Spleen (tissue), 11 donors: ENCODE measurements at regions not wholly inside any gene's neighbourhood (a gene's known extent, or its start where the extent isn't known, plus 50 kb on each side); places are given as distances from the start of the nearest gene placed in this dataset.
A peak's percentile ranks its signal among the peaks of the same experiment; 100 is the strongest.

Source experiments
- DNase-seq: peaks from one replicate; pipeline ENCODE4 v3.0.0-alpha.2; 2020
- H3K27ac ChIP-seq, 8 donors: fragments of 200-600 bp; sonication (generic) in 7 of 8; 1 replicate in 4 of 8; 2 replicates in 4 of 8; pipeline versions ENCODE4 v1.5.0 to v1.8.0; 2016 to 2021; ENCODE audit warnings: inconsistent platforms in 4 of 8, mild to moderate bottlenecking in 4 of 8, moderate library complexity in 1 of 8
- H3K27me3 ChIP-seq, 7 donors: fragments of 200-600 bp; sonication (generic) in 6 of 7; replicated peaks in 1 of 7; 1 replicate in 4 of 7; 2 replicates in 3 of 7; pipeline versions ENCODE4 v1.5.0 to v1.8.0; 2016 to 2021; ENCODE audit warnings: inconsistent platforms in 3 of 7, mild to moderate bottlenecking in 1 of 7
- H3K36me3 ChIP-seq, 6 donors: fragments of 200-600 bp; sonication (generic) in 5 of 6; 1 replicate in 4 of 6; 2 replicates in 2 of 6; pipeline versions ENCODE4 v1.5.0 to v1.8.0; 2016 to 2021; ENCODE audit warnings: inconsistent platforms in 2 of 6
- H3K4me1 ChIP-seq, 6 donors: fragments of 200-600 bp; sonication (generic) in 5 of 6; 1 replicate in 3 of 6; 2 replicates in 3 of 6; pipeline versions ENCODE4 v1.5.0 to v1.8.0; 2016 to 2021; ENCODE audit warnings: inconsistent platforms in 3 of 6
- H3K4me3 ChIP-seq, 8 donors: fragments of 200-600 bp; sonication (generic) in 7 of 8; 1 replicate in 4 of 8; 2 replicates in 4 of 8; pipeline versions ENCODE4 v1.5.0 to v1.8.0; 2016 to 2021; ENCODE audit warnings: inconsistent platforms in 4 of 8, mild to moderate bottlenecking in 4 of 8, moderate library complexity in 2 of 8
- H3K9me3 ChIP-seq, 8 donors: fragments of 200-600 bp; sonication (generic) in 7 of 8; 1 replicate in 4 of 8; 2 replicates in 4 of 8; pipeline versions ENCODE4 v1.5.0 to v1.8.0; 2016 to 2021; ENCODE audit warnings: inconsistent platforms in 4 of 8
- CTCF ChIP-seq, 11 experiments: fragments of 200-600 bp in 7 of 11; fragments of 450-650 bp in 4 of 11; sonication (generic) in 4 of 11; IDR thresholded peaks in 8 of 11; conservative IDR thresholded peaks in 3 of 11; 1 replicate in 7 of 11; 2 replicates in 4 of 11; pipeline versions ENCODE4 v1.4.0 to v1.8.0; 2016 to 2021; ENCODE audit warnings: antibody characterized with exemption in 11 of 11, inconsistent platforms in 4 of 11, mild to moderate bottlenecking in 1 of 11
- POLR2A ChIP-seq, 3 donors: fragments of 450-650 bp; IDR thresholded peaks; one replicate each; pipeline ENCODE4 v1.5.1; 2017; ENCODE audit warnings: antibody characterized with exemption in 3 of 3, mild to moderate bottlenecking in 1 of 3
- POLR2AphosphoS5 ChIP-seq, 3 donors: sonication (generic); formaldehyde crosslinking; IDR thresholded peaks; one replicate each; pipeline ENCODE4 v1.5.1; 2017; ENCODE audit warnings: antibody characterized with exemption in 3 of 3
- whole genome bisulfite sequencing, 5 donors: extraction: QIAGEN DNeasy Blood & Tissue Kit in 3 of 5; methylation state at CpG; one replicate each; pipeline versions ENCODE4 v1.1.5 to v1.1.7; 2013 to 2018; 5-methylcytosine and 5-hydroxymethylcytosine counted together
- intact Hi-C: fragments of 100-400 bp; cut with DNase I; formaldehyde crosslinking; loops from one replicate; pipeline ENCODE4 v1.15.0; 2023; ENCODE audit warnings: low total_unique reads
- donor health status: healthy with polysubstance abuse.
- donor health status: DM: no; HTN: no; CAD: no; lungs with moderate emphysema.
- donor health status: DM: no; HTN: no; CAD: no.
- donor health status: Bipolar disorder and iron deficiency.
- donor health status: healthy.
- donor health status: DM: no; HTN: no; CAD: no.
- donor health status: DM: yes; HTN: yes; CAD: no.

DNA sequence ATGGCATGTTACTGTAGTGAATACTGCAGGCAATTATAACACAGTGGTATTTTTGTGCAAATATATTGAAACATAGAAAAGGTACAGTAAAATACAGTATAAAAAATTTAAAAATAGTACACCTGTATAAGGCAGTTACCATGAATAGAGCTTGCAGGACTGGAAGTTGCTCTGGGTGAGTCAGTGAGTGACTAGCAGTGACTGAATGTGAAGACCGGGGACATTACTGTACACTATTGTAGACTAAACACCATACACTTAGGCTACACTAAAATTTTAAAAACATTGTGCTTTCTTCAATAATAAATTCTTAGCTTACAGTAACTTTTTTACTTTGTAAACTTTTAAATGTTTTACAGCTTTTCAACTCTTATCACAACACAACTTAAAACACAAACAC is 181.7 kb downstream of the GALC start:
- no peak for DNase-seq
- Histone ChIP-seq H3K9me3 (no peaks in the 10 kb centered on the region), H3K27me3 (no peaks in the 10 kb centered on the region), H3K4me3 (no peak overlapping the region), H3K36me3 (no peaks in the 10 kb centered on the region), H3K4me1 (no peaks in the 10 kb centered on the region), H3K27ac (no peak overlapping the region)
- intact Hi-C loops: no loop called here
- 85 to 97% (median 90%) methylated on average over 1 of the region's 1 CpG for WGBS, 5 donors
- TF ChIP-seq POLR2AphosphoS5 (IDR thresholded peaks at IDR 0.05) (no peak), POLR2A (IDR thresholded peaks at IDR 0.05) (no peak), CTCF (IDR thresholded peaks at IDR 0.05 in 8 of 11, conservative IDR thresholded peaks at IDR 0.05 in 3 of 11) (no peak)

DNA sequence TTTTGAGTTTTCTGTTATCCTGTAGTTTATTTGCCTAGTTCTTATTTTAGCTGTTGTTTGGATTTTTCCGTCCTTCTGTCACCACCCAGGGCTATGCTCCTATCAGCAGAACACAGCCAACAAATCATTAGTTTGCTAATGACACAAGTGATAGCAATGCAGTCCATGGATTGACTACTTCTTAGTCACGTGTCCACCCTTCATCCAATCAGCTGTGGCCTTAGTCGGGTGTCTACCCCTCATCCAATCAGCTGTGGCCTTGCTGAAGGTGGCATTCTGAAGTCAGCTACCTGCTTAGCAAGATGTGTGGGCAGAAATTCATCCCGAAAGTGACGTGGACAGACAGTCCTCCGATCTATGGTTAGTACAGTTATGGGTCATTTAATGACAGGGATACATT is 182.3 kb downstream of the GALC start:
- intact Hi-C loops: no loop called here
- TF ChIP-seq POLR2AphosphoS5 (IDR thresholded peaks at IDR 0.05) (no peak), CTCF (IDR thresholded peaks at IDR 0.05 in 8 of 11, conservative IDR thresholded peaks at IDR 0.05 in 3 of 11) (no peak), POLR2A (IDR thresholded peaks at IDR 0.05) (no peak)
- no peak for DNase-seq
- no peaks in the 10 kb centered on the region for H3K27me3 ChIP-seq
- no peaks in the 10 kb centered on the region for H3K4me1 ChIP-seq
- no peaks in the 10 kb centered on the region for H3K9me3 ChIP-seq
- H3K36me3 ChIP-seq: no peaks in the 10 kb centered on the region
- H3K4me3 ChIP-seq: no peak overlapping the region
- WGBS, 5 donors: 82 to 91% (median 84%) methylated on average over 6 of the region's 6 CpGs
- no peak overlapping the region for H3K27ac ChIP-seq

DNA sequence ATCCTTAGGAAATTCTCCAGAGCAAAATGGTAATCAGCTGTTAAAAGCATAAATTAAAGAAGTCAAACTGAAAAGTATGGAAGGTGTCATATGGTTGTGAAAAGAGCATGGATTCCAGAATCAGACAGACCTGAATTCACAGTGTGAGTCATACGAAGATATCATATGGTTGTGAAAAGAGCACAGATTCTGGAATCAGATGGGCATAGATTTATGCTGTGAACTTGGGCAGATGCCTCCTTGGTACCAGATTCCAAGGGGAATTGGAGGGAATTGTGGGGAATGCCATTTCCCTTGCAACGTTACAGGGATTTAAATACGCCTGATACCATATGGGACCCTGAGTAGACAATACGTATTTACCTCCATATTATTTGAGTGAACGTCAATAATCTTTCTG is 183.7 kb downstream of the GALC start:
- TF ChIP-seq POLR2AphosphoS5 (IDR thresholded peaks at IDR 0.05) (no peak), POLR2A (IDR thresholded peaks at IDR 0.05) (no peak), CTCF (IDR thresholded peaks at IDR 0.05 in 8 of 11, conservative IDR thresholded peaks at IDR 0.05 in 3 of 11) (no peak)
- DNase-seq: no peak
- no peaks in the 10 kb centered on the region for H3K27me3 ChIP-seq
- 70 to 95% (median 74%) methylated on average over 5 of the region's 5 CpGs for WGBS, 5 donors
- intact Hi-C loops: no loop called here
- no peak overlapping the region for H3K4me3 ChIP-seq
- no peaks in the 10 kb centered on the region for H3K9me3 ChIP-seq
- H3K27ac ChIP-seq: no peak overlapping the region
- H3K36me3 ChIP-seq: no peaks in the 10 kb centered on the region
- no peaks in the 10 kb centered on the region for H3K4me1 ChIP-seq

GRCh38 chr14:87805315-87805723 is 187.7 kb downstream of the GALC start:
- TF ChIP-seq POLR2AphosphoS5 (IDR thresholded peaks at IDR 0.05) (no peak), CTCF (IDR thresholded peaks at IDR 0.05 in 8 of 11, conservative IDR thresholded peaks at IDR 0.05 in 3 of 11) (peak in 9 of 11 experiments; percentile 29 to 69 (median 55))
- intact Hi-C loops: no loop called here
- H3K36me3 ChIP-seq: no peaks in the 10 kb centered on the region
- no peak overlapping the region for H3K4me3 ChIP-seq
- no peaks in the 10 kb centered on the region for H3K9me3 ChIP-seq
- H3K27ac ChIP-seq: no peak overlapping the region
- 2 to 7% (median 4%) methylated on average over 4 of the region's 4 CpGs for WGBS, 5 donors
- peak; percentile 68 for DNase-seq
- no peaks in the 10 kb centered on the region for H3K4me1 ChIP-seq
- no peaks in the 10 kb centered on the region for H3K27me3 ChIP-seq
